Cerebellar cortex (tissue), 1 donor: ENCODE measurements at regions not wholly inside any gene's neighbourhood (a gene's known extent, or its start where the extent isn't known, plus 50 kb on each side); places are given as distances from the start of the nearest gene placed in this dataset.
"Not testable (repeated sequence)": the region's sequence is repeated elsewhere in the genome, so short reads cannot be mapped to it uniquely, and the experiment has no call there.

Experiments used
- DNase-seq: peaks from one replicate; pipeline ENCODE4 v3.0.0-alpha.2; 2015; ENCODE audit warnings: low spot score

DNA sequence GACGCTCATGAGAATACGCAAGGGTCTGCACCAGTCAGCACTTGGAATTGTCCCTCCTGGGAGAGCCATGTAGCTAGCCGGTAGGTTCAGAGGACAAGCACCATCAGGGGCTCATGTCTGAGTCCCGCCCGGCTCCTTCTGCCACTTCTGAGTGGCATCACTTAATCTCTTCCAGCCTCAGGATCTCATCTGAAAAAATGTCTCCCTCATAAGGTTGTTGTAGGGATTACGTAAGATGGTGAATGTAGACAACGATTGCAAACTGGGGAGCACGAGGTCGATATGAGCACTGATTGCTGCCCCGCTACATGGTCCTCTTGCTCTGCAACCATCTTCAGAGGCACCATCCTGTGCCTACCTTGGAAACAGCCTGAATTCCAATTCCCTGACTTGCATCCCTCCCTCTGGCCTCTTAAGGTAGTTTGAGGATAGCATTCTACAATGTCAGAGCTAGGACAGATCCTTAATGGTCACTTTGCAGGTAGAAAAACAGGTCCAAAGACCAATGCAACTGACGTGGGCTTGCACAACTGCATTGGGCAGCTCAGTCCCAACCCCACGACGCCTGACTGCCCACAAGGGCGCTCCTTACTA is 115.8 kb upstream of the TMEM45B start:
- no peak for DNase-seq

DNA sequence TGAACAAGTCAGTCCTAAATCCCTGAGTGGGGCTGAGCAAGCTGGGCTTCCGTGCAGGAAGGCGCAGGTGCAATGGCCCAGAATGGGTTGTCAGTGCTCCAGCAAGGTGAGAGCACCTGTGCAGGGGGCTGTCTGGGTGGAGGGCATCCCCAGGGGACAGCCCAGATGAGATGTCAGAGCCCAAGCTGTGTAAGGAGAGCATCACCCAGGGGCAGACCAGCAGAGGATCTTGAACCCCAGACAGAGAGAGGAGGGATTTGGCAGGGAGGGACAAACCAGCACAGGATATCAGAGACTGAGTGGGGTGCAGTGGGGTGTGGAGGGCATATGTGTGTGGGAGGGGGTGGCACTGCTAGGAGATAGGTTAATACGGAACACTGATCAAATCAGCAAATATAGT is 114.9 kb upstream of the TMEM45B start:
- DNase-seq: no peak

DNA sequence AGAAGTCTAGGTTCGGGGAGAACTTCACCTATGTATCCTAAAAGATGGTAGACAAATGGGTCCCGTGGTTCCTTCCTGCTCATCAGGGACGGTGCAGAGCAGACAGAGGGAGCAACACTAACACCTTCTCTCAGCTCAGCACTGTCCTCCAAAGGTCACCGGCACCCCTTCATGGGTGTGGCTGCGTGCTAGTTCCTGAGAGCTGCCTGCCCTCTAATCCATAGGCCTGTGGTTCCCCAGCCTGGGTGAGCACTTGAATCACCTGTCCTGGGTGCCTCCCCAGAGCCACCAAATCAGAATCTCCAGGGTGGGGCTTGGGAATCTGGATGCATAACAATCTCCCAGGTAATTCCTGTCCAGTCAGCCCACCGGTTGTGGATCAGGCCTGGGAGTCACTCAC is 113.9 kb upstream of the TMEM45B start:
- DNase-seq: no peak

DNA sequence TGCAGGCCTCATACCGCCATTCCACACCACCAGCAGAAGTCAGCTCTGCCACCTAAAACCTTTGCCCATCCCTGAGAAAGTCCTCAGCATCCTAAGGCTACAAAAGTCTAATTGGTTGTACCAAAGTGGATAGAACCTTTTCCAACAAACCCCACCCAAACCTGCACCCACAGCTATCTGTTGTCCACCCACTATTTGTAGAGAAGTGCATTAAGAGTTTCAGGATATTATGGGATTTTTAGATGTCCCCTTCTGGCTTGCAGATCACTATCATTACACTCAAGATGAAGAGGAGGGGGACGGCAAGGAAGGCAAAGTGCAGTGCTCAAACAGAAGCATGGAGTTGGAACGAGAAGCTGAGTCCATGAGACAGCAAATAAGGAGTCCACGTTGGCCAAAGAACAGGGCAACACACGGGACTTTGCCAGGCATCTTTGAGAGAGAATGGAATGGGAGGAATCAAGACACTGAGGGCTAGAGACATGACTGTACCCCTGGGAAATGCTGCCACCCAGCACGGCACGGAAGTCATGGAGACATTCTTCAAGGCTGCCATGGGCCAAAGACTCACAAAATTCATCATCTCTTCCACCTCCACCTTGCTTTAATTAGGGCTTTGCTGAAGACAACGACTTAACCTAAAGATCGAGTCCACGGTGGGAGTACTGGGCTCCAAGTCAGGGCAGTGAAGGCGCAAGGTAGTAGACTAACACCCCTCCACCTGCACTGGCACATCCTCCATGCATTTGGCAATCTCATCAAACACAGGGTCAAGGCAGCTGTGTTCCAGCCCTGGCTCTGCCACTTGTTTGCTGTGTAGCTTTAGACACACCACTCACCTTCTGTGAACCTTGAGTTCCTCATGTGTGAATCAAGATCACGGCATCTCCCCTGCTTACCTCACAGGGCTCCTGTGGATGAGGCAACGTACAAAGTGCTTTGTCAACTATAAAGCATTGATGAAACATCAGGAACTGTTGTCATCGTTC is 112.9 kb upstream of the TMEM45B start:
- no peak for DNase-seq

DNA sequence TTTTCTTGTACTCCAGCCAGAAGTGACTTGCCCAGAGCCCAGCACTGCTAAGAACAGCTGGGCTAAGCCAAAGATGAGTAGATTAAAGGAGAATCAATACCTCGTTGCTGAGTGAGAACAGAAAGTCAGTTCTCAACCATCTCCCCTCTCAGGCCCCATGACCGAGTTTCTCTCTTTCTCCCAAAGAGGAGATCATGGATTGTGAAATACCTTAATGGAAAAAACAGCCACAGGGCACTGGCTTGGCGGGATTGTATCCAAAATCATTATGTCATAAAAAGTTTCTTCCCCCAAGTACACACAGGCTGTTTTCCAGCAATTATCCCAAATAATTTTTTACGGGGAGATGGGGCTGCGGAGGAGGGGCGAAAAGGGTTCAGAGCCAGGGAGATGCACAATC is 111.8 kb upstream of the TMEM45B start:
- DNase-seq: no peak

DNA sequence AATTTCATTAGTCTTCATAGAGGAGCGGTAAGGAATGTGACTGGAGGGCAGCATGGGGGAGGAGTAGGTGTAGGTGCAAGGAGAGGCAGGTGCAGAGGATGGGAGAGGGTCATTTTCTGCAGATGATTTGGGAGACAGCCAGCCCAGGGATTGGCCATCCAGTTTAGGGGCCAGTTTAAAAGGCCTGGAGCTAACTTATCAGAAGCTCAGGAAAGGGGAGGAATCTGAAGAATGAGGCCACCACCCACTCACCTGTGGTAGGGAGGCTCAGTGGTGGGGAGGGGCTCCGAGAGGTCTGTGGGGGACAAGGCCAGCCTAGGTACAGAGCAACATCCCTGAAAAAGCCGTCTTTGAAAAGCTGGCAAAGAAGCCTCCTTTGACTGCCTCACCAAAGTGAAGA is 110.8 kb upstream of the TMEM45B start:
- no peak for DNase-seq

DNA sequence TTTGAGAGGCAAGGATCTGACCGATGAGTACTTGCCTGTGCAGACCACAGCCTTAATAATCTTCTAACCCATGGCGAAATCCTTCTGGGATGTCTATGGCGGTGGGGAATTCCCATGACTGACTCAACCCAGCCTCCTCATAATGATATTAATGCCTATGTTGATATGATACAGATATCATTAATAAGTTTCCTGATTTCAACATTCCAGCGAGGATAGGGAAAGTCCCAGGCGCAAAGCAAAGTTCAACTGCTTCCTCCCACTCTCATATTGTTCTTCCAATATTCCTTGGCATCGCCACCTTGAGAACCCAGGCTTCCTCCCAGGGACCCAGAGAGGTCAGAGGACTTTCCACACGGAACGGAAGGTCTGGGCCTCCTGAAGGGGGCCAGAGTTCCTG is 110.3 kb upstream of the TMEM45B start:
- DNase-seq: no peak

DNA sequence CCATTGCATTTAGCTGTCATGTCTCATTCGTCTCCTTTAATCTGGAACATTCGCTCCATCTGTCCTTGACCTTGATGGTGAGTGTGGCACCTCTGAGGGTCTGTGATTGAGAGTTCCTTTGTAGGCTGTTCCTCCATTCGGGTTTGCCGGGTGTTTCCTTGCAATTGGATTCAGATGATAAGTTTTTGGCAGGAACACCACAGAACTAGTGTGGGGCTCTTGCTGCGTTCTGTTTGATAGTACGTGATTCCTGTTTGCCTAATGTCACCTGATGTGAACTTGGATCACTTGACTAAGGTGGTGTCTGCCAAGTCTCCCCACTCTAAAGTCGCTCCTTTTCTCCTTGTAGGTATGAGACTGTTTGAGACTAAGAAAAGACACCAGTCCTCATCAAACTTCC is 109.7 kb upstream of the TMEM45B start:
- DNase-seq: no peak

DNA sequence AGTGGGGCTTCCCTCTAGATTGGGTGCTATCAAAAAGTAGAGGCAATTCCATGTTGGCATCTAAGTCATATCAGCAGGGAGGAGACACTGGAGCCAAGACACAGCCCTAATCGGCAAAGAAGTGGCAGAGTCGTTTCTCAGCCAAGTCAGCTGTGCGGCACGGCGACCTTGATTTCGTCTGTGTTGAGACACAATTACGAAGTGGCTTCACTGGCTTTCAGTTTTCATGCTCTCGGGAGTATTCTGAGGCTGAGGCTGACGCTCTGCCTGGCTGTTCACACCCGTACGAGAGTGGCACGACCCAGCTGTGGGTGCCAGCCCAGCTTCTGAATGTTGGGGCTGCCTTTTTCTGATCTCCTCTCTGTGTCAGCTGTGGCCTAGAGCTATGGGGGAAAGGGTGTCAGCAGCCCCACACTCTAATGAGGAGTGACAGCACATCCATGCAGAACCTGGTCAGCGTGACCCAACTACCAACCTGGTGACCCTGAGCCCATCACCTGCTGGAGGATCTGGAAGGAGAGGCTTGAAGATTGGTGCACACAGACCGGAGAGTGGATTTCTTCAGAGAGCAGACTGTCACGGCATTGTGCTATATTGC is 105.7 kb upstream of the TMEM45B start:
- no peak for DNase-seq

DNA sequence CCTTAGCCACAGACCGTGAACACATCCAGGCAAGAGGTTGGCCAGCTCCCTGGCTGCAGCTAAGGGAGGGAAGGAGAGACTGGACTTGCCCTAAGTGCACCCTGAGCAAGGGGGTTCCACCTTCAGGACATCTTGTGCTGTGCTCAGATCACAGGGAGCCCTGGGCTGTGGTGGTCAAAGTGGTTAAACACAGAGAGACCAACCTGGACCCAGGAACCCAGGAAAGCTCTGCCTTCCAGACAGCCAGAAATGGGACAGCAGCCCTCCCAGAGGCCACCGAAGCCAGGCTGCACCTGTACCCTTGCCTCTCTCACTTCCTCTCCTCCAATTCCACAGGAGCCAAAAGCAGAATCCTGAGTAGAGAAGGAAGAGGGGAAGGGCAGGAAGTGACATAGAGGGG is 105.2 kb upstream of the TMEM45B start:
- no peak for DNase-seq

DNA sequence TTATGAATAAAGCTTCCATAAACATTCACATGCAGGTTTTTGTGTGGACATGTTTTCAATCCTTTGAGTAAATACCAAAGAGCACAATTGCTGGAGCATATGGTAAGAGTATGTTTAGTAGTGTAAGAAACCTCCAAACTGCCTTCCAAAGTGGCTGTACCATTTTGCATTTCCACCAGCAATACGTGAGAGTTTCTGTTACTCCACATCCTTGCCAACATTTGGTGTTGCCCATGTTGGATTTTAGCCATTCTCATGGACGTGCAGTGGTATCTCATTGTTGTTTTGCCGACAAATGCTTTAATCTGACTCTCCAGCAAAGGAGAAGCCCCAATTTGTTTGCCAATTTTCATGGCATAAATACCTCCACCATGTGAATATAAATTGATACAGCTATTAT is 103.9 kb upstream of the TMEM45B start:
- no peak for DNase-seq

DNA sequence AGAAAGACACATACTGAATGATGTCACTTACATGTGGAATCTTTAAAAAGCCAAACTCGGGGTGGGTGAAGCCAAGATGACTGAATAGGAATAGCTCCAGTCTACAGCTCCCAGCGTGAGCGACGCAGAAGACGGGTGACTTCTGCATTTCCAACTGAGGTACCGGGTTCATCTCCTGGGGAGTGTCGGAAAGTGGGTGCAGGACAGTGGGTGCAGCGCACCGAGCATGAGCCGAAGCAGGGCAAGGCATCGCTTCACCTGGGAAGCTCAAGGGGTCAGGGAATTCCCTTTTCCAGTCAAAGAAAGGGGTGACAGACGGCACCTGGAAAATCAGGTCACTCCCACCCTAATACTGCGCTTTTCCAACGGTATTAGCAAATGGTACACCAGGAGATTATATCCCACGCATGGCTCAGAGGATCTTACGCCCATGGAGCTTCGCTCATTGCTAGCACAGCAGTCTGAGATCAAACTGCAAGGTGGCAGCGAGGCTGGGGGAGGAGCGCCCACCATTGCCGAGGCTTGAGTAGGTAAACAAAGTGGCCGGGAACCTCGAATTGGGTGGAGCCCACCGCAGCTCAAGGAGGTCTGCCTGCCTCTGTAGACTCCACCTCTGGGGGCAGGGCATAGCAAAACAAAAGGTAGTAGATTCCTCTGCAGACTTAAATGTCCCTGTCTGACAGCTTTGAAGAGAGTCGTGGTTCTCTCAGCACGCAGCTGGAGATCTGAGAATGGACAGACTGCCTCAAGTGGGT is 103.0 kb upstream of the TMEM45B start:
- not testable (repeated sequence) for DNase-seq

DNA sequence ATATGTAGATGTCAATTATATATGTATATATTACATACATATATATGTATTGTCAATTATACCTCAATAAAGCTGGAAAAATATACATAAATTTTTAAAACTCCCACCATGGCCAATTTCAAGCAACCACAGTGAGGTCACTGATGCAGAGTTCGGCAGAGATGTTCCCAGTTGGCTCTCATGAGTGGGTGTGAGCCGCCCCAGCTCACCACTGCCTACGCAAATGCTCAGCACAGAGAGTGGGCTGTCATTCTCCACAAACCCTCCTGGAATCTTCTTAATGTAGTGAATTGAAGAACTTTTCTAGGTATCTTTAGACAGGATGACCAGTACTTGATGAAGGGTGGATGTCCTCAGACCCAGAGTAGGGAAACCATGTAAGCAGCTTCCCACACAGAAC is 96.6 kb upstream of the TMEM45B start:
- no peak for DNase-seq

DNA sequence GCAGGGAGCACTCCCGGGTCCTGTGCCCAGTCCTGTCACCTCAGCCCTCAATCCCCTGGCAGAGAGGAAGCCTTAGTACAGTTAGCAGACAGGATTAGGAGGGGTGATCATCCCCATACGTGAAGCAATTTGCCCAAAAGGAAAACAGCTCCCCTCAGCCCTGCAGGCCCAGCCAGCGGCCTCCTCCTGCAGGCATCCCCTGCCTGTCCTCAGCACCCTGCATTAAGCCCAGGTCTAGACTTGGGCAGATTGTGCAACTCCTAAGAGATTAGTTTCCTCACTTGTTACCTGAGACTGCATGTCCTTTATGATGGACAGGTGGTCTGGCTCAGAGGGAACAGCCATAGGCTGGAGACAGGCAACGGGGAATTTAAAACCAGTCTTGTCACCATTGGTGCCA is 95.5 kb upstream of the TMEM45B start:
- no peak for DNase-seq

DNA sequence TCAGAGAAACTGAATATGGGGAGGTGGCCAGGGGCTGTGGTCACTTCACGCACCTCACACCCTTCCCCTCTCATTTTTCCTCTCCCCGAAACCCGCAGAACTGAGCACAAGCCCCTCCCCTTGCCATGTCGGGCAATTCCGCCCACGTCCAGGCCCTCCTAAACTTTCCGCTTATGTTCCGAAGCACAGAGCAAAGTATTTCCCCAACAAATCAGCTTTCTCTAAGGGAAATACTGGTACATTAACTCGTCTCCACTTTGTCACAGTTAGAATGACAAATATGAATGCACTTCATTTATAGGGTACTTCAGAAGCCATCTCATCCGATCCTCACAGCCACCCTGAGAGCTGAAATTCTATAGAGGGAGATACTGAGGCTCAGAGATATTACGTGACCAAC is 94.7 kb upstream of the TMEM45B start:
- DNase-seq: no peak

DNA sequence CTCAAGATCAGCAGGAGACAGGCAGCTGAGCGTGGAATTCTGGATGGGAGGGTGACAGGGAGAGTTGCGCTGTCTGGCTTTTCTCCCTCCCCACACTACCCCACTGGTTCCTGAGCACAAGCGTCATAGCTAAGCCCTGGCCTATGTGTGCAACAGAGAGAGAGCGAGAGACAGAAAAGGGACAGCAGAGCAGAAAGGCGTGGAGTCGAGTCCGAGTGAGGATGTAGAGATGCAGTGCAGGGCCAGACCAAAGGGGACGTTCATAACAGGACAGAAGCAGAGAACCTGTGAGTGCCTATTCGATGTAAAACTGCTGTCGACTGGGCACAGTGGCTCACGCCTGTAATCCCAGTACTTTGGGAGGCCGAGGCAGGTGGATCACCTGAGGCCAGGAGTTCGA is 94.0 kb upstream of the TMEM45B start:
- no peak for DNase-seq

DNA sequence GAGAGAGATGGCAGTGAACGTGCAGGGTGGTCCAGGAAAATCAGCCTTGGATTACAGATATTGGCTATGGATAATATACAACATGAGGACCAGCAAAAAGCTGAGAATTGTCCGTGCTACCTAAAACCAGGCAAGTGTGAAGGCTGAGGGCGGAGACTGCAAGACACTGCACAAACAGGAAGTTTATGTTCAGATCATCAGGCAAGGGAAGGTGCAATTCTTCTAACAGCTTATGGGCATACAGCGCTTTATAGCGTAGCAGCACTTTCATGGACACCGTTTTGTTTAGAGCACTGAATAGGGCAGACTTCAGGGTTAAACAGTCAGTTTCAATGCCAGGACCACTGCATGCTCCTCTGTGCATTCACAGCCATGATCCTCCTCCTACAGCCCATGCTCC is 93.1 kb upstream of the TMEM45B start:
- DNase-seq: no peak

DNA sequence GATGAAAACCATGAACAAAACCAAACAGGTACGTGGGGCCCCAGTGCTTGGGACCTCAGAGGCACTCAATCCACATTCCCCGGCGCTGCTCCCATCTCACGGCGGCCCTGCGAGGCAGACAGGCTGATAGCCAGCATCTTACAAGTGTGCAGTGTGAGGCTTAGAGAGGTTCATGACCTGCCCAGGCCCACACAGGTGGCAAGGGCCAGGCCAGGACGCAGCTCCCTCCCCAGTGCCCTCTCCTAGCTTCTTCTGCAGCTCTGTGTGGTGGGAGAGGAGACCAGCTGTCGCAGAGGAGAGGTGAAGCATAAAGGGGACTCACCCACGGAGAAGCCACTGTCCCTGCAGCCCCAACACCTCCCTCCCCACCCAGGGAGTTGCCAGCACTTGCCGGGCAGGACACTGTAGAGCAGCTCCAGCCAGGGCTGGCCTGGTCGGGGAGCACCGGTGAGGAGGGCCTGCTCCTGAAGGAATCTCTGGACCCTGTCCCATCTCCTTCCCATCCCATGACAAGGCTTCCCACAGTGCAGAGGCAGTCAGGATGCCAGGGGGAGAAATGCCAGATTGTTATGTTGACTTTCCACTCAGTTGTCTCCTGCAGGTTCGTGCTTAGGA is 92.4 kb upstream of the TMEM45B start:
- no peak for DNase-seq

DNA sequence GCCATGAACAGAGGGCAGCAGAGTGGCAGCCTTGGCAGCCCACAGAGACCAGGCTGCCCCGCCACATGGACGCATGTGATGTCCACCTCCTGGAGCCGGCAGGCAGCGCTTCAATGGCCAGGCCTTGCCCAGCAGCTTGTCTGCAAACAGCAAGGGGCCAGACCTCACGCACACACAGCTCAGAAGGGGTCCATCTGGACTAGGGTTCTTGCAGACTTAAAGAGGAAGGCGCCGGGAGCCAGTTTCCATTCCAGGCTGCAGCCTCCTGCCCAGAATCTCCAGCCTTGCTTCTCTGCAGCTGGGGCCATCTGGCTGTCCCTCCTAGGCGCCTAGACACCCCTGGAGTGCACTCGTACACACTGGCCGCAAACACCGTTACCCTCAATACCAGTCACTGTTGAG is 91.9 kb upstream of the TMEM45B start:
- peak; percentile 59 for DNase-seq

DNA sequence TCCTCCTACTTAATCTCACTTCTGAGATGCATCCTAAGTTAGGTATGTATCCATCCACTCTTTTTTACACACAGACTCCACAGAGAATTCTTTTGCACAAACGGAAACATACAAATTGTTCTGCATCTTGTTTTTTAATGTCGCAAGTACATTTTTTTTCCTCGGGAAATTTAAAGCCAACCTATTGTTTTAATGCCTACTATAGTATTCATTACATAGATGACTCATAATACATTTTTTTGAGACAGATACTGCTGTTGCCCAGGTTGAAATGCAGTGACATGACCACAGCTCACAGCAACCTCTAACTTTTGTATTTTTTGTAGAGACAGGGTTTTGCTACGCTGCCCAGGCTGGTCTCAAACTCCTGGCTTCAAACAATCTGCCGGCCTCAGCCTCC is 90.8 kb upstream of the TMEM45B start:
- DNase-seq: no peak

DNA sequence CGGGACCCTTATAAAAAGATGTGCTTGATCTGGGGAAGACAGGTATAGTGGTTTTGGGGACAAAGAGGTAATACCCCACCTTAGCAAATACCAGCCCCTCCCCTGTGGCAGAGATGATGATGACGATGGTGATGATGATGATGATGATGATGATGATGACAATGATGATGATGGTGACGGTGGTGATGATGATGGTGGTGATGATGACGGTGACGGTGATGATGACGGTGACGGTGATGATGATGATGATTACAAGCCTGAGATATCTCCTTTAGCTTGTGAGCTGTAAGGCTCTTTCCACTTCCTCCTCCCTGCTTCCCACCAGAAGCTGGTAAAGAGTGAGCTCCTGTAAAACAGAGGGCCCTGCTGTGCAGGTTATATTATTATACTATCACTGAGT is 89.5 kb upstream of the TMEM45B start:
- no peak for DNase-seq

DNA sequence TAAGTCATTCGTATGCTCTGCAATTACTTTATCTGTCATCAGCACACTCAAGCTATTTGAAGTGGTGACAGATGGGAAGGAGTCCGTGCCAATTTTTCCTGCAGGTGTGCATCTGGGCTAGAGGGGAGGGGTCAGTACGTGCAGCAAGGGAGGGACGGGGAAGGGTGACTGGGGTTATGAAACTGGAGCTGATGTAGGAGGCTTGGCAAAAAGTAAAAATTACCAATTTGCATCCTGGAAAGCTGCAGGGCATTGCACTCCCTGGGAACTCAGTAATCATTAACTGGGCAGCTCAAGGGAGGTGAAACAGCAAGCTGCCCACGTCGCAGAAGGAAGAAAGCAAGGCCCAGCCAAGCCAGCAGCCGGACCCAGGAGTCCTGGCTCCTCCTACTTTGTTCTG is 87.1 kb upstream of the TMEM45B start:
- no peak for DNase-seq
